Uterus (tissue), 3 donors: ENCODE measurements at regions not wholly inside any gene's neighbourhood (a gene's known extent, or its start where the extent isn't known, plus 50 kb on each side); places are given as distances from the start of the nearest gene placed in this dataset.

Experiments used
- DNase-seq, 2 donors: peaks; one replicate each; pipeline ENCODE4 v3.0.0-alpha.2; 2019 to 2020
- H3K27ac ChIP-seq, 2 donors: fragments of 200-600 bp; sonication (generic); 1 replicate in 1 of 2; 2 replicates in 1 of 2; pipeline ENCODE4 v1.5.1; 2016 to 2018
- H3K27me3 ChIP-seq, 2 donors: fragments of 200-600 bp; sonication (generic); one replicate each; pipeline ENCODE4 v1.5.1; 2018 to 2019; ENCODE audit warnings: control low read depth in 1 of 2
- H3K36me3 ChIP-seq, 2 donors: fragments of 200-600 bp; sonication (generic); one replicate each; pipeline ENCODE4 v1.5.1; 2019; ENCODE audit warnings: control low read depth in 1 of 2
- H3K4me1 ChIP-seq, 2 donors: fragments of 200-600 bp; sonication (generic); one replicate each; pipeline ENCODE4 v1.5.1; 2018 to 2019; ENCODE audit warnings: control low read depth in 1 of 2
- H3K4me3 ChIP-seq, 2 donors: fragments of 200-600 bp; sonication (generic); 1 replicate in 1 of 2; 2 replicates in 1 of 2; pipeline ENCODE4 v1.5.1; 2018 to 2019; ENCODE audit warnings: mild to moderate bottlenecking in 1 of 2
- H3K9me3 ChIP-seq, 2 donors: fragments of 200-600 bp; sonication (generic); one replicate each; pipeline ENCODE4 v1.5.1; 2019; ENCODE audit warnings: control low read depth in 1 of 2
- CTCF ChIP-seq, 4 experiments: fragments of 200-600 bp in 2 of 4; fragments of 450-650 bp in 2 of 4; sonication (generic) in 2 of 4; IDR thresholded peaks; one replicate each; pipeline ENCODE4 v1.5.1; 2016 to 2019; ENCODE audit warnings: antibody characterized with exemption in 4 of 4, mild to moderate bottlenecking in 2 of 4, moderate library complexity in 1 of 4
- POLR2A ChIP-seq, 2 donors: fragments of 450-650 bp; IDR thresholded peaks; one replicate each; pipeline ENCODE4 v1.6.1; 2016; ENCODE audit warnings: antibody characterized with exemption in 2 of 2, mild to moderate bottlenecking in 1 of 2, moderate library complexity in 1 of 2
- intact Hi-C: fragments of 100-400 bp; cut with DNase I; formaldehyde crosslinking; loops from one replicate; pipeline ENCODE4 v1.15.1; 2023; ENCODE audit warnings: low total_unique reads
- donor health status: DM: yes; HTN: yes; CAD: no.

GRCh38 chr2:16327326-16327725, 338.3 kb downstream of the CYRIA start:
- Histone ChIP-seq H3K9me3 (no peaks in the 10 kb centered on the region), H3K4me1 (no peaks in the 10 kb centered on the region), H3K27ac (no peak overlapping the region), H3K4me3 (no peak overlapping the region), H3K36me3 (no peaks in the 10 kb centered on the region), H3K27me3 (no peaks in the 10 kb centered on the region)
- DNase-seq: no peak
- TF ChIP-seq CTCF (IDR thresholded peaks at IDR 0.05) (no peak), POLR2A (IDR thresholded peaks at IDR 0.05) (no peak)
- intact Hi-C loops: no loop called here

- intact Hi-C loops: no loop called here
- Histone ChIP-seq H3K4me3 (no peak overlapping the region), H3K9me3 (no peaks in the 10 kb centered on the region), H3K4me1 (no peaks in the 10 kb centered on the region), H3K27ac (no peak overlapping the region), H3K27me3 (no peaks in the 10 kb centered on the region), H3K36me3 (no peaks in the 10 kb centered on the region)
- no peak for TF ChIP-seq CTCF (IDR thresholded peaks at IDR 0.05)
- DNase-seq: no peak
Measured at GRCh38 chr2:16326711-16327300, 338.8 kb downstream of the CYRIA start.

- intact Hi-C loops: no loop called here
- no peak overlapping the region for H3K4me3 ChIP-seq
- H3K36me3 ChIP-seq: no peaks in the 10 kb centered on the region
- no peaks in the 10 kb centered on the region for H3K27me3 ChIP-seq
- no peaks in the 10 kb centered on the region for H3K4me1 ChIP-seq
- H3K9me3 ChIP-seq: no peaks in the 10 kb centered on the region
- H3K27ac ChIP-seq: no peak overlapping the region
- DNase-seq: no peak
- TF ChIP-seq POLR2A (IDR thresholded peaks at IDR 0.05) (no peak), CTCF (IDR thresholded peaks at IDR 0.05) (no peak)
Measured at GRCh38 chr2:16325976-16326510, 339.6 kb downstream of the CYRIA start.

GRCh38 chr2:16325016-16325975, 340.3 kb downstream of the CYRIA start:
- no peak for DNase-seq
- H3K9me3 ChIP-seq: no peaks in the 10 kb centered on the region
- H3K36me3 ChIP-seq: no peaks in the 10 kb centered on the region
- H3K27me3 ChIP-seq: no peaks in the 10 kb centered on the region
- H3K4me1 ChIP-seq: no peaks in the 10 kb centered on the region
- intact Hi-C loops: no loop called here
- TF ChIP-seq POLR2A (IDR thresholded peaks at IDR 0.05) (no peak), CTCF (IDR thresholded peaks at IDR 0.05) (no peak)
- no peak overlapping the region for H3K27ac ChIP-seq
- no peak overlapping the region for H3K4me3 ChIP-seq

- Histone ChIP-seq H3K27me3 (no peaks in the 10 kb centered on the region), H3K4me1 (no peaks in the 10 kb centered on the region), H3K36me3 (no peaks in the 10 kb centered on the region), H3K9me3 (no peaks in the 10 kb centered on the region), H3K4me3 (no peak overlapping the region), H3K27ac (no peak overlapping the region)
- DNase-seq: no peak
- TF ChIP-seq CTCF (IDR thresholded peaks at IDR 0.05): no peak
- no peak for TF ChIP-seq POLR2A (IDR thresholded peaks at IDR 0.05)
- intact Hi-C loops: no loop called here
Measured at GRCh38 chr2:16324544-16324937, 341.1 kb downstream of the CYRIA start.
